GM10266 (cell line): ENCODE measurements at regions not wholly inside any gene's neighbourhood (a gene's known extent, or its start where the extent isn't known, plus 50 kb on each side); places are given as distances from the start of the nearest gene placed in this dataset.

ENCODE experiments used
- DNase-seq: peaks from one replicate; pipeline ENCODE4 v3.0.0; 2012; ENCODE audit errors: extremely low spot score
- CTCF ChIP-seq: IDR thresholded peaks from 2 replicates; pipeline ENCODE4 v1.5.1; 2012; ENCODE audit warnings: mild to moderate bottlenecking, low read depth; ENCODE audit not compliant: control insufficient read depth, insufficient read depth; ENCODE audit errors: missing control alignments

DNA sequence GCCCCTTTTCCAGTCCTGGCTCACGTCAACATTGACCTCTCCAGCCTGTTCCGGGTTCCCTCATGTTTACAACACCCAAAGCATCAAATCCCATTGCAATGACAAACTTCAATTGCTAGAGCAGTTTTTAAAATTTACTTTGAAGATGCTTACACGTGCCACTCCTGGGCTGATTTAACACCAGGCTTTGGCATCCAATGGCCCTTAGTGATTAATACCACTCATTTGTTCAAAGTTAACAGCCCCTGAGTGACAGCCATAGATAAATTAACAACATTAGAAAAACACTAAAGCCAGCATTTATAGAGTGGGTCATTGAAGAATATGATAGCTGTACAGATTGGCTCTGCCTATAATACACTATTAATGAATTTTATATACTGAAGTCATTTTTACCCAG, 135.1 kb downstream of the PMP22 start:
- TF ChIP-seq CTCF: no peak
- no peak for DNase-seq

- TF ChIP-seq CTCF: no peak
- no peak for DNase-seq
Observed at GRCh38 chr17:15124746-15125145, 140.4 kb downstream of the PMP22 start.

GRCh38 chr17:15124264-15124595, 140.9 kb downstream of the PMP22 start:
- no peak for DNase-seq
- TF ChIP-seq CTCF: no peak

GRCh38 chr17:15123593-15124263, 141.4 kb downstream of the PMP22 start:
- DNase-seq: no peak
- TF ChIP-seq CTCF: no peak

DNA sequence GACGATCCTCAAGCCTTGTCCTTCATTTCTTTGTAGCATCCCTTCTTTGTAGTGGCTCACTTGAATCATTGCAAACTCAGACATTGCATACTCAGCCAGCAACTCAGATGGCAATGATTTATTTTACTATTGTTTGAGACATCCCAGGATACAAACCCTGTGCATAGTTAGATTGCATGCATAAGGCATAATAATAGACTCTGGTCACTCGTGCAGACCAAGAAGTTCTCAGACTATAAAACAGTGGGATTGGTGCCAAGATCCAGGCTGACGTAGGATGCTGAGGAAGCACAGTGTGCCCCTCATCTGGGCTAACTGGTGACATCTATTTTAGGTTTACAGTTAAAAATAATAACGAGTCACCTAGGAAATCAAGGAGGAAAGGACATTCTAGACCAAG, 142.3 kb downstream of the PMP22 start:
- TF ChIP-seq CTCF: no peak
- no peak for DNase-seq

DNA sequence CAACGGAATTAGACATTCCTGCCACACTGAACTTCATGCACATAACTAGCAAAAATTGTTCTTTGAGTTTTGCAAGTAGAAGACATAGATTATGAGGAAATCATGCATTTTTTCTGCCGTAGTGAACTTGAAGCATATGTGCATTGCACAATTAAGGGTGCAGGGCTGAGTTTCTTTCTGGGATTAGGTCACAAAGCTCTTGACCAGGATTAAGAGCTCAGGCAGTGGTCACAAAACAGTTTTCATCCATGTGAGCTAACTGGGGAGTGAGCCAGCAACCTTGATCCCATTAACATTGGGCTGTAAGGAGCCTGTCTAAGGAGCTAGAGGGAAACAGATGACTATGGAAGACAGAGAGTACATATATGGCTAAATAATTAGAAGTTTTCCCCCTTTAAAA, 143.7 kb downstream of the PMP22 start:
- TF ChIP-seq CTCF: no peak
- no peak for DNase-seq

DNA sequence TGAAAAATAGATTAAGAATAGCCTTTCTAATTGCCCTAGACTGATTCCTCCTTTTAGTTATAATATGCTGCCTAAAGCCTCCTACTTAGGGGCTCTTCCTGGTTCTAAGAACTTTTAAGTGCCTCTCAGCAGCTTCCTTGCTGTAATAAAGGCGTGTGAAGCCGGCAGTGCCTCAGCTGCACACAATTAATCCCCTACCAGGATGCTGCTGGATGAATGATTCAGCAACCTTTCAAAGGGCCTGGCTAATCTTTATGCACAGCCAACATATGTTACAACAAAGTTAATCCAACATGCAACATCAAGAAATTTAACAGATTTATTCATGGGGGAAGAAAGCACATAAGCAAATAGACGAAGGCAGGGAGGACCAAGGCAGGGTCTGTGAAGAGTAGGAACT, 145.2 kb downstream of the PMP22 start:
- DNase-seq: no peak
- no peak for TF ChIP-seq CTCF
